ENCODE measurements at regions not wholly inside any gene's neighbourhood (a gene's known extent, or its start where the extent isn't known, plus 50 kb on each side); places are given as distances from the start of the nearest gene placed in this dataset.
A peak's percentile ranks its signal among the peaks of the same experiment; 100 is the strongest.
"Not testable (repeated sequence)": the region's sequence is repeated elsewhere in the genome, so short reads cannot be mapped to it uniquely, and the experiment has no call there.

DNA sequence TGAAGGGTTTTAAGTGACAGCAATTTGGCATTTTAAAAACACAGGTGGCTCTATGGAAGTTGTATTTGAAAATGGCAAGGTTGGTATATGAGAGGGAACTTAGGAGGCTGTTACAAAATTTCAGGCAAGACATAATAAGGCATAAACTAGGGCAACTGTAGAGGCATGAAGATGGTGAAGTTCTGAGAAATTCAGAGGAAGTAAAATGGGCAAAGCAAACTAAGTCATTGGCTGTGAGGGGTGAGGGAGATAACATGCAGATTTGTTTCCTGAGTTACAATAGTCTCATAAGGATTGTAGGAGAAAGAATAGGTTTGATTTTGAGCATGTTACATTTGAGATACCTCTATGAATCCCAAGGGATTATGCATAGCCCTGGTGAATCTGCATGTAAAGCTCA, 302.9 kb upstream of the ARHGEF26 start:
- no peaks in the 10 kb centered on the region for H3K36me3 Mint-ChIP-seq
- DNase-seq (no peak), ATAC-seq (replicated peaks in 1 of 4) (peak in 1 of 4 experiments; percentile 60)
- Histone ChIP-seq H3K4me3 (ENCODE audit: control insufficient read depth in 1 of 2, extremely low read depth in 1 of 2, low read length in 1 of 2) (no peak overlapping the region), H3K9me3 (no peaks in the 10 kb centered on the region), H3K27ac (ENCODE audit: low read length) (no peak overlapping the region), H3K36me3 (ENCODE audit: control insufficient read depth in 2 of 2, extremely low read depth in 1 of 2, insufficient read depth in 1 of 2, low read length in 1 of 2) (no peaks in the 10 kb centered on the region), H3K4me1 (ENCODE audit: control insufficient read depth in 1 of 2, extremely low read depth in 1 of 2, insufficient read depth in 2 of 2, low read length in 2 of 2) (no peaks in the 10 kb centered on the region), H3K27me3 (replicated peaks in 1 of 2; ENCODE audit: control insufficient read depth in 2 of 2, extremely low read depth in 1 of 2, insufficient read depth in 2 of 2, low read length in 1 of 2) (no peaks in the 10 kb centered on the region)
- no peak overlapping the region for H3K4me3 Mint-ChIP-seq
- ChIA-PET POLR2A (no interaction called here), CTCF (no interaction called here)
- no peaks in the 10 kb centered on the region for H3K9me3 Mint-ChIP-seq
- H3K4me1 Mint-ChIP-seq = peaks cover 0 to 7% (median 0%) of the 10 kb centered on the region in 3 donors
- H3K27me3 Mint-ChIP-seq = no peaks in the 10 kb centered on the region
- no peak overlapping the region for H3K27ac Mint-ChIP-seq

DNA sequence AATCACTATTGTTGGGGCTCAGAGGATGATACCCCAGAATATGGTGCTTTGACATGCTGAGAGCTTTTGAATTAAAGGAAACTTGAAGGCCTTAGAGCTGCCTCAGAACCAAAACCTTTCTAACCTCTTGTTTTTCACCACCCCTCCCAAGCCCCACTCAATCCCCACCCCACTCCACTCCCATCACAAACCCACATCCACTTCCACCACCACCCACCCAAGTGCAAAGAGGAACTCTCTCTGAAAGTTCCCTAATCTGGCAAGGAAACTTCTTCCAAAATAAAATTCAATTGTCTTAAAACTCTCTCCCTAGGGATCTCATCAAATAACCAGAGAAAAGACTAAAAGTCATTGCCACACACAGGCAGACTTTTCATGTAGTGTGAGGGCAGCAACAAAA, 301.2 kb upstream of the ARHGEF26 start:
- Mint-ChIP-seq H3K36me3 (no peaks in the 10 kb centered on the region), H3K4me3 (no peak overlapping the region), H3K9me3 (no peaks in the 10 kb centered on the region), H3K27me3 (peaks cover 0 to 5% of the 10 kb centered on the region in 2 donors), H3K4me1 (peaks cover 0 to 7% (median 0%) of the 10 kb centered on the region in 3 donors), H3K27ac (no peak overlapping the region)
- H3K27ac ChIP-seq (ENCODE audit: low read length) = no peak overlapping the region
- no peak for DNase-seq
- no peaks in the 10 kb centered on the region for H3K4me1 ChIP-seq (ENCODE audit: control insufficient read depth in 1 of 2, extremely low read depth in 1 of 2, insufficient read depth in 2 of 2, low read length in 2 of 2)
- no peaks in the 10 kb centered on the region for H3K36me3 ChIP-seq (ENCODE audit: control insufficient read depth in 2 of 2, extremely low read depth in 1 of 2, insufficient read depth in 1 of 2, low read length in 1 of 2)
- H3K9me3 ChIP-seq = no peaks in the 10 kb centered on the region
- ATAC-seq (replicated peaks in 1 of 4) = no peak
- H3K27me3 ChIP-seq (replicated peaks in 1 of 2; ENCODE audit: control insufficient read depth in 2 of 2, extremely low read depth in 1 of 2, insufficient read depth in 2 of 2, low read length in 1 of 2) = no peaks in the 10 kb centered on the region
- no peak overlapping the region for H3K4me3 ChIP-seq (ENCODE audit: control insufficient read depth in 1 of 2, extremely low read depth in 1 of 2, low read length in 1 of 2)
- ChIA-PET POLR2A (no interaction called here), CTCF (interaction anchor here in 1 of 2 donors (0.7 kb wide), 1 partner anchor 755 kb away, joined by 5 read pairs; no protein-coding TSS in a partner anchor)

DNA sequence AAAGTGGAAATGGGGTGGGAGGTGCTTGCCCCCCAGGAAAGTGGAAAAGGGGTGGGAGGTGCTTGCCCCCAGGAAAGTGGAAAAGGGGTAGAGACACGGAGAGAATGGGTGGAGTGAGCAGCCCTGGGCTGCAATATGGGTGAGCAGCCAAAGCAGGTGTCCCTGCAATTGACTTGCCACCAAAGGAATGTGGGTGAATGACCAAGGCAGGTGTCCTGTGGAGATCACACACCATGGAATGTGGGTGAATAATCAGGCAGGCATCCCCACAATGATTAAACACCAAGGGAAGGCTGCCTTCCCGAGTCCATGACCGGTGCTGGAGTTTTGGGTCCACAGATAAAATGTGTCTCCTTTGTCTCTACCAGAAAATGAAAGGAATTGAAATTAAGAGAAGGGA, 292.8 kb upstream of the ARHGEF26 start:
- H3K27ac Mint-ChIP-seq; H3K27me3 ChIP-seq (replicated peaks in 1 of 2; ENCODE audit: control insufficient read depth in 2 of 2, extremely low read depth in 1 of 2, insufficient read depth in 2 of 2, low read length in 1 of 2); DNase-seq; H3K9me3 ChIP-seq; H3K27me3 Mint-ChIP-seq; CTCF ChIA-PET; H3K4me1 ChIP-seq (ENCODE audit: control insufficient read depth in 1 of 2, extremely low read depth in 1 of 2, insufficient read depth in 2 of 2, low read length in 2 of 2); H3K9me3 Mint-ChIP-seq; H3K27ac ChIP-seq (ENCODE audit: low read length); ATAC-seq (replicated peaks in 1 of 4); H3K4me3 Mint-ChIP-seq; H3K36me3 Mint-ChIP-seq; H3K36me3 ChIP-seq (ENCODE audit: control insufficient read depth in 2 of 2, extremely low read depth in 1 of 2, insufficient read depth in 1 of 2, low read length in 1 of 2); POLR2A ChIA-PET; H3K4me1 Mint-ChIP-seq; H3K4me3 ChIP-seq (ENCODE audit: control insufficient read depth in 1 of 2, extremely low read depth in 1 of 2, low read length in 1 of 2): not testable (repeated sequence)
- 67% methylated on average over 1 of the region's 3 CpGs for WGBS (ENCODE audit: insufficient coverage)

DNA sequence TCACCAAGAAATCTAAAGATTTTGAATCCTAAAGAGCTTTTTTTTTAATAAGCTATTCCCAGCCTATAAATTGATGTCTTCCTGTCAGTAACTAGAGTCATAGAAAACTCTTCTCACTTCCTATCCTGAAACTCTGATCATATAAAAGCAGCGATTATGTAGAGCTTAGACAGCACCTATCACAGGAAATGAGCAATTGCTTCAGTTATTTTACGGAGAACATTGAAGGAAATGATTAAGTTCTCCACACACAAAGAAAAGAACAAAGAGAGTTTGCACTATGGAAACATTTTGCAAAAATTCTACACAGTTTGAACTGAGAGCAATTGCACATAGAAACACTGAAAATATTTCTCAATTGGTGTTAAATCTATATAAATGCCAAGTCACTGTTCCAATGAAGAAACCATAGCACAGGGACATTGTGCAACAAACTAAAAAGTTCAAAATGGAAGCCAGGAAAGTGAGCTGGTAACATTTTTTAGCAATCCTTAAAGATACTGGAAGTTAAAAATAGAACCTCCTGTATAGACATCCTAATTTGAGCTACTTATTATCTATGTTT, 291.5 kb upstream of the ARHGEF26 start:
- no peak for ATAC-seq (replicated peaks in 1 of 4)

DNA sequence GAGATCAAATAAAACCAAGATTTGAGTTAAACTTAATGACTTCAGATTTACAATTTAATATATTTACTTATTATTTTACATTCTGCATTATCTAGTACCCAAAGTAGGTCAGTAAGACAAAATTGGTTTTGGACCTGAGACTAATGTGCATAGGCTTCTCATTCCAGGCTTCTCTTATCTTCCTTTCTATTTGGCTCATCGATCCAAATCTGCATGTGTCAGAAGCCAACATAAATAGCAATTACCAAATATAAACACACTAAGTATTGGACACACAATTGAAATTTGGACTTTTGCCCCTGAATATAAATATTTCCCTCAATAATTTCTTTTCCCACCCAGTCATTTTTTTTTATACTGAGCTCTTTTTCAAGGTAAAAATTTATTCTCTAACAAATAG, 290.6 kb upstream of the ARHGEF26 start:
- Mint-ChIP-seq H3K36me3 (no peaks in the 10 kb centered on the region), H3K27me3 (peaks cover 0 to 4% of the 10 kb centered on the region in 2 donors), H3K4me3 (no peak overlapping the region), H3K9me3 (no peaks in the 10 kb centered on the region), H3K4me1 (peaks cover 0 to 1% (median 0%) of the 10 kb centered on the region in 3 donors), H3K27ac (no peak overlapping the region)
- CTCF ChIA-PET = interaction anchor here in 1 of 2 donors (0.6 kb wide), 1 partner anchor 1313 kb away, joined by 3 read pairs; no protein-coding TSS in a partner anchor
- Histone ChIP-seq H3K27me3 (replicated peaks in 1 of 2; ENCODE audit: control insufficient read depth in 2 of 2, extremely low read depth in 1 of 2, insufficient read depth in 2 of 2, low read length in 1 of 2) (no peaks in the 10 kb centered on the region), H3K9me3 (no peaks in the 10 kb centered on the region), H3K4me1 (ENCODE audit: control insufficient read depth in 1 of 2, extremely low read depth in 1 of 2, insufficient read depth in 2 of 2, low read length in 2 of 2) (no peaks in the 10 kb centered on the region), H3K4me3 (ENCODE audit: control insufficient read depth in 1 of 2, extremely low read depth in 1 of 2, low read length in 1 of 2) (no peak overlapping the region), H3K36me3 (ENCODE audit: control insufficient read depth in 2 of 2, extremely low read depth in 1 of 2, insufficient read depth in 1 of 2, low read length in 1 of 2) (no peaks in the 10 kb centered on the region), H3K27ac (ENCODE audit: low read length) (no peak overlapping the region)
- DNase-seq (no peak), ATAC-seq (replicated peaks in 1 of 4) (no peak)
- POLR2A ChIA-PET = no interaction called here
- WGBS (ENCODE audit: insufficient coverage) = 100% methylated on average over 1 of the region's 1 CpG

More for the DNA sequence above, 291.5 kb upstream of the ARHGEF26 start:
- Histone ChIP-seq H3K9me3 (no peaks in the 10 kb centered on the region), H3K27me3 (replicated peaks in 1 of 2; ENCODE audit: control insufficient read depth in 2 of 2, extremely low read depth in 1 of 2, insufficient read depth in 2 of 2, low read length in 1 of 2) (no peaks in the 10 kb centered on the region), H3K36me3 (ENCODE audit: control insufficient read depth in 2 of 2, extremely low read depth in 1 of 2, insufficient read depth in 1 of 2, low read length in 1 of 2) (no peaks in the 10 kb centered on the region), H3K4me1 (ENCODE audit: control insufficient read depth in 1 of 2, extremely low read depth in 1 of 2, insufficient read depth in 2 of 2, low read length in 2 of 2) (no peaks in the 10 kb centered on the region), H3K27ac (ENCODE audit: low read length) (no peak overlapping the region), H3K4me3 (ENCODE audit: control insufficient read depth in 1 of 2, extremely low read depth in 1 of 2, low read length in 1 of 2) (no peak overlapping the region)
- Mint-ChIP-seq H3K36me3 (no peaks in the 10 kb centered on the region), H3K4me3 (no peak overlapping the region), H3K27ac (no peak overlapping the region), H3K9me3 (no peaks in the 10 kb centered on the region), H3K4me1 (peaks cover 0 to 1% (median 0%) of the 10 kb centered on the region in 3 donors), H3K27me3 (peaks cover 2 to 4% of the 10 kb centered on the region in 2 donors)
- 20% methylated on average over 1 of the region's 2 CpGs for WGBS (ENCODE audit: insufficient coverage)
- DNase-seq = no peak
- ChIA-PET POLR2A (interaction anchor here in 1 of 2 donors (0.6 kb wide), 1 partner anchor 57 kb away, joined by 19 read pairs; no protein-coding TSS in a partner anchor), CTCF (no interaction called here)

DNA sequence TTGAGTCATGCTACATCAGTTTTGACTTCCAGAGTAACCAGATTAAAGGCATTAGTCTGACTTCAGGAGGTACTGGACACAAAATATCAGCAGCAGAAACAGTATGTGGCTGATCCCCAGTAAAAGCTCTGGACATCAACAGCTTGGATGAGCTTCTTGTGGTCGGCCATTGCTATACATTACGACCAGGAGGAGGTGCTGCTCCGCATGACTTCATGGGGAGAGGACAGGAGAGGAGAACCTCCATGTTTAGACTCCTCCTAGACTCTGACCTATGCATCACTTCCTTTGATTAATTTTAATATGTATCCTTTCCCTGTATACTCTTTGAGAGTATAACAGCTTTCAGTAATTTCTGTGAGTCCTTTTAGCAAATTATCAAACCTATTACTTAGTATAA, 285.6 kb upstream of the ARHGEF26 start:
- Mint-ChIP-seq H3K27me3 (peaks cover 3 to 6% of the 10 kb centered on the region in 2 donors), H3K36me3 (no peaks in the 10 kb centered on the region), H3K4me1 (no peaks in the 10 kb centered on the region), H3K4me3 (no peak overlapping the region), H3K27ac (no peak overlapping the region), H3K9me3 (no peaks in the 10 kb centered on the region)
- H3K4me1 ChIP-seq (ENCODE audit: control insufficient read depth in 1 of 2, extremely low read depth in 1 of 2, insufficient read depth in 2 of 2, low read length in 2 of 2) = no peaks in the 10 kb centered on the region
- no peak for DNase-seq
- WGBS (ENCODE audit: insufficient coverage) = no CpG with 5 or more reads among the region's 3 CpGs
- no peak overlapping the region for H3K4me3 ChIP-seq (ENCODE audit: control insufficient read depth in 1 of 2, extremely low read depth in 1 of 2, low read length in 1 of 2)
- no peak overlapping the region for H3K27ac ChIP-seq (ENCODE audit: low read length)
- H3K36me3 ChIP-seq (ENCODE audit: control insufficient read depth in 2 of 2, extremely low read depth in 1 of 2, insufficient read depth in 1 of 2, low read length in 1 of 2) = no peaks in the 10 kb centered on the region
- no peak for ATAC-seq (replicated peaks in 1 of 4)
- no peaks in the 10 kb centered on the region for H3K9me3 ChIP-seq
- H3K27me3 ChIP-seq (replicated peaks in 1 of 2; ENCODE audit: control insufficient read depth in 2 of 2, extremely low read depth in 1 of 2, insufficient read depth in 2 of 2, low read length in 1 of 2) = no peaks in the 10 kb centered on the region
- POLR2A ChIA-PET = interaction anchor here in 1 of 2 donors (0.5 kb wide), 1 partner anchor 794 kb away, joined by 5 read pairs; no protein-coding TSS in a partner anchor
- CTCF ChIA-PET = interaction anchor here in 1 of 2 donors (1.3 kb wide), 1 partner anchor 55 kb away, joined by 3 read pairs; no protein-coding TSS in a partner anchor

DNA sequence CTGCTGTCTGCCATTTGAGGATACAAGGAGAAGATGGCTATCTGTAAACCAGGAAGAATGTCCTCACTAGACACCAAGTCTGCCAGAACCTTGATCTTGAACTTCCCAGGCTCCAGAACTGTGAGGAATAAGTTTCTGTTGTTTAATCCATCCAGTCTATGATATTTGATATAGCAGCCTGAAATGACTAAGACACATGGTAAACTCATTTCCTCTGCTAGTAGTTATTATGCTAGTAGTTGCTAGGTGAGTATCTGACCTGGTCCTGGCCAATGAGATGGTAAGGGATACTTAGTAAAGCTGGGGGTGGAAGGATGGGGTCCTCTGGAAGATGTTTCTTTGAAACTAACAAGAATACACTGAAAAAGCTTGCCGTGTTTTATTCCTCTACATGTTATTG, 280.7 kb upstream of the ARHGEF26 start:
- no peak overlapping the region for H3K27ac ChIP-seq (ENCODE audit: low read length)
- ATAC-seq (replicated peaks in 1 of 4) (no peak), DNase-seq (no peak)
- H3K27me3 Mint-ChIP-seq = peaks cover 7 to 12% of the 10 kb centered on the region in 2 donors
- H3K4me1 Mint-ChIP-seq = no peaks in the 10 kb centered on the region
- H3K27me3 ChIP-seq (replicated peaks in 1 of 2; ENCODE audit: control insufficient read depth in 2 of 2, extremely low read depth in 1 of 2, insufficient read depth in 2 of 2, low read length in 1 of 2) = no peaks in the 10 kb centered on the region
- no peaks in the 10 kb centered on the region for H3K9me3 ChIP-seq
- H3K27ac Mint-ChIP-seq = no peak overlapping the region
- POLR2A ChIA-PET = no interaction called here
- CTCF ChIA-PET = no interaction called here
- H3K36me3 Mint-ChIP-seq = no peaks in the 10 kb centered on the region
- H3K9me3 Mint-ChIP-seq = peaks cover 0 to 5% (median 0%) of the 10 kb centered on the region in 3 donors
- H3K4me3 Mint-ChIP-seq = no peak overlapping the region
- no peaks in the 10 kb centered on the region for H3K4me1 ChIP-seq (ENCODE audit: control insufficient read depth in 1 of 2, extremely low read depth in 1 of 2, insufficient read depth in 2 of 2, low read length in 2 of 2)
- H3K4me3 ChIP-seq (ENCODE audit: control insufficient read depth in 1 of 2, extremely low read depth in 1 of 2, low read length in 1 of 2) = no peak overlapping the region
- no peaks in the 10 kb centered on the region for H3K36me3 ChIP-seq (ENCODE audit: control insufficient read depth in 2 of 2, extremely low read depth in 1 of 2, insufficient read depth in 1 of 2, low read length in 1 of 2)
- no CpG with 5 or more reads among the region's 1 CpG for WGBS (ENCODE audit: insufficient coverage)

All from T-cell (primary cell).